ENCODE measurements at regions not wholly inside any gene's neighbourhood (a gene's known extent, or its start where the extent isn't known, plus 50 kb on each side); places are given as distances from the start of the nearest gene placed in this dataset.
"Not testable (repeated sequence)": the region's sequence is repeated elsewhere in the genome, so short reads cannot be mapped to it uniquely, and the experiment has no call there.

DNA sequence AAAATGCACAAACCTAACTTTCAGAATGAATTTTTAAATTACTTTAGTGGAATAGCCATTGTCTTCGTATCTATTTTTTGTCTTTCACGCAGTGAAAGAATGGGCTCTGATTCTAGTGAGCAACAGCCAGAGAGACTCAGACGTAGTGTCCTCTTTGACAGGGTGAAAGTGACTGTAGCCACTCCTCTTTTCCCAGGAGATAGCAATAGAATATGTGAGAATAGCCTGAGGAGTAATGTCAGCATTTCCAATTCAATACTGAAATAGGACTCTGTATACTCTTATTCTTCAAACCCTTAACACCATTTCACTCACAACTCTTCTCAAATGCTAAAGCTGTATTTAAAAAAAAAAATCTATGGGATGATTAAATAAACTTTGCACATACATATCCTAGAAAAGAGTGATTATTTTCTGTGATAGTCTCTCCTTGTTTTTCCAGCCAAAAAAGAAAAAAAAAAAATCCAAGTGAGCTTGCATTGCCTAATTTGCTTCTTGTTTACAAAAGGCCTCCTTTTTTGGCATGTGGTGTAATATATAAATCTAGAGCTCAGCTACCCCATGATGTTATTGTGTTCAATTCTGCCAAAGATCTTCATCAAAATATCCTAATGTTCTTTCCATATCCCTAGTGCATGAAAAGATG is 626.1 kb upstream of the SLITRK6 start:
- DNase-seq (ENCODE audit: low read depth in 2 of 2): no peak

- no peak for DNase-seq (ENCODE audit: low read depth in 2 of 2)
Observed at GRCh38 chr13:86426437-86426836, 627.2 kb upstream of the SLITRK6 start.

DNA sequence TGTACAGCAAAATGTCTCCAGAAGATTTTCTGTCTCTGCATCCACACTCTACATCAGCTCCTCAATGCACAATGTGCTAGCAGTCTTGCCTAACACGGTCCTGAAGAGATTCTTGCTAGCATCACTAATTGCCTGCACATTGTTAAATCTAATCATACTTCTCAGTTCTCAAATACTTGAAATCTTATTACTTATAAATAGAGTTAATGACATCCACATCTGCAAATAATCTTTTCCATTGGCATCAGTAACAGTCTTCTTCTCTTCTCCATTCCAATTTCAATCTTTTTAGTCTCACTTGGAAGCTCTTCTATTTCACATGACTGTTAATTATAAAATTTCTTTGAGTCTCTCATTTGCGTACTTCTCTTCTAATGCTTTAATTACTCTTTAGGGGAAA is 630.5 kb upstream of the SLITRK6 start:
- no peak for DNase-seq (ENCODE audit: low read depth in 2 of 2)

DNA sequence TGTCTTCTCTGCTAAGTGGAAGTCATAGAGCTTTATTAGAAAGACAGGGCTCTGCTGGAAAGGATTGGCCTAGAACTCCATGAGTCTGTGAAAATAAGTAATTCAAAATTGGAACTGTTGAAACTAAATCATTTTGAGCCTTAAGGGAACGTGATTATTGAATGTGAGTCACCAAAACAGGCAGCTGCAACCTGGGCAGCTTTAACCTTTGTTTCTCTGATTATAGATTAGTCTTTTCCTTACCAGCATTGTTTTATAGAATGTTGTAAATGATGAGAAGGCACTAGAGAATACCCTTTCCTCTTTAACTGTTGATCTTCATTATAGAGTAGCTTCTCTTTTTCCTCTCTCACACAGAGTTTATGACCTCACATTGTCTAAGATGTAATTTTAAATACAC is 638.8 kb upstream of the SLITRK6 start:
- no peak for DNase-seq (ENCODE audit: low read depth in 2 of 2)

GRCh38 chr13:86445206-86445605 is 646.0 kb upstream of the SLITRK6 start:
- no peak for DNase-seq (ENCODE audit: low read depth in 2 of 2)

DNA sequence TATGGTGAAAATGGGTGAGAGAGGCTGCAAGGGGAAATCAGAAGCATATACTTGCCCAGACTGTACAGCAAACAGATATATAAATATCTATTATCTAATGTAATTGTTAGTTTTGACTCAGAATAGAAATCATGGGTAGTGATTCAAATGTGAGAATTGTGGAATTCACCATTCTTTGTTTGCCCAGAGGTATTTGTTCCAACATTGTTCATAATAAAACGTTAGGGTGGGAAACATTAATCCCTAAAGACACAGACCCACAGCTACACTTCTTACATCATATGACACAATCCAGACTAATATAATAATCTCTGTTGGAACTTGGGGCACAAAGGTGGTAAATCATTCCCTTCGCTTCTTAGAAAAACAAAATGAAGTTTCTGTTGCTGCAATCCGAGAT is 646.5 kb upstream of the SLITRK6 start:
- no peak for DNase-seq (ENCODE audit: low read depth in 2 of 2)

- DNase-seq (ENCODE audit: low read depth in 2 of 2): no peak
Observed at GRCh38 chr13:86446311-86446710, 647.1 kb upstream of the SLITRK6 start.

DNA sequence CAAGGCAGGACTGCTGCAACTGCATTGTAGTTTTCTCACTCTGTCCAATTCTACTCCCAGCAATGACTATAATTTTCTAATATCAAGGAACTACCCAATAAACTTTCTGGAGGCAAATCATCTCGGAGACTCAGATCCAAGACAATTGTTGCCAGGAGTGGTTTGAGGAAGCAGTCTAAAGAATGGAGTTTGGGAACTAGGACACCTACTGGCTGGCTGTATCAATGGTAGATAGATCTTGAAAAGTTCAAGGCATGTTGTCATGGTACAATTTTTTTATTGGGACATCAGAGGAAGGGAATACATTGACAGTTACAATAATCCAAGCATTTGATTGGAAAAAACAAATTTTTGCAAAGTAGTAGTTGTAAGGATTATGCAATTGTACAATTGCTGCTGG is 648.3 kb upstream of the SLITRK6 start:
- no peak for DNase-seq (ENCODE audit: low read depth in 2 of 2)

DNA sequence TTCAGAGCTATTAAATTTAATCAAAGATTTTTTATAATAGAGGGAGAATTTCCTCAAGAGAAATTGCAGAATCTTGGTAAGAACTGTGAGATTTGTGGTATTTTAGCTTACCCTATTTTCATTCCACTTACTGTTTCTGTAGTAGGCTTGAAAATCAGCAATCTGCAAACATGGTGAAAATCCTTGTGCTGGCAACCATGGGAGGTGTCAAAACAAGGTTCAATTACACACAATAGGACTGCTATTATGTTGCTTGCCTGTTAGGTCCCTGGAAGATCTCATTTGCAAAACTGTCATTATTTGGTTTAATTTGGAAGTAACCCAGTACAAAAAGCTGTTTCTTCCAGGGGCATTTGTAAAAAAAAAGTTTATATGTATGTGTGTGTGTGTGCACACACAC is 662.8 kb upstream of the SLITRK6 start:
- no peak for DNase-seq (ENCODE audit: low read depth in 2 of 2)

GRCh38 chr13:86464193-86464592 is 665.0 kb upstream of the SLITRK6 start:
- no peak for DNase-seq (ENCODE audit: low read depth in 2 of 2)

- DNase-seq (ENCODE audit: low read depth in 2 of 2): no peak
Observed at GRCh38 chr13:86474971-86475370, 675.8 kb upstream of the SLITRK6 start.

DNA sequence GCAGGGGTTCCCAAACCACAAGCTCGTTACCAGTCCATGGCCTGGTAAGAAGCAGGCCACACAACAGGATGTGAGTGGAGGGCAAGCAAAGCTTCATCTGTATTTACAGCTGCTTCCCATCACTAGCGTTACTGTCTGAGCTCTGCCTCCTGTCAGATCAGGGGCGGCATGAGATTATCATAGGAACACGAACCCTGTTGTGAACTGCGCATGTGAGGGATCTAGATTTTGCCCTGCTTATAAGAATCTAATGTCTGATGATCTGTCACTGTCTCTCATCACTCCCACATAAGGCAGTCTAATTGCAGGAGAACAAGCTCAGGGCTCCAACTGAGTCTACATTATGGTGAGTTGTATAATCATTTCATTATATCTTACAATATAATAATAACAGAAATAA is 677.4 kb upstream of the SLITRK6 start:
- no peak for DNase-seq (ENCODE audit: low read depth in 2 of 2)

DNA sequence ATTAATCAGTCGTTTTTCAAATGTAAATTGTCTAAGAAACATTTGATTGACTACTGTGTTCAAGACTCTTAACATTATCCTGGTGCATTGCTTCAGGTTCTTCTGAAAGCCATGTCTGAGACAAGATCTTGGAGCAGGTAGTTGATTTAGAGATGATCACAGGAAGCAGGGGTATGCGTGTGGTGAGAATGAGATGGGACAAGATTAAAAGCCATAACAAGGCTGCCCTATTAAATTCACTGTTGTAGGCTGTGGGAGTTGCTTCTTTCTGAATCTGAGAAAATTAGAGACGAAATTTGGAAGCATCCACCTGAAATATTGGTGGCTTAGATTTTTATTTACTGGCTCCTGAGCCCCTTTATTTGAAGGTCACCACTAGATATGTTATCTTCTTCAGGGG is 687.4 kb upstream of the SLITRK6 start:
- no peak for DNase-seq (ENCODE audit: low read depth in 2 of 2)

- DNase-seq (ENCODE audit: low read depth in 2 of 2): no peak
Observed at GRCh38 chr13:86491121-86491520, 691.9 kb upstream of the SLITRK6 start.

GRCh38 chr13:86501931-86502330 is 702.7 kb upstream of the SLITRK6 start:
- DNase-seq (ENCODE audit: low read depth in 2 of 2): not testable (repeated sequence)

- DNase-seq (ENCODE audit: low read depth in 2 of 2): no peak
Observed at GRCh38 chr13:86510792-86511191, 711.6 kb upstream of the SLITRK6 start.

- no peak for DNase-seq (ENCODE audit: low read depth in 2 of 2)
Observed at GRCh38 chr13:86541461-86541860, 742.2 kb upstream of the SLITRK6 start.

GRCh38 chr13:86554066-86554465 is 754.8 kb upstream of the SLITRK6 start:
- DNase-seq (ENCODE audit: low read depth in 2 of 2): no peak

DNA sequence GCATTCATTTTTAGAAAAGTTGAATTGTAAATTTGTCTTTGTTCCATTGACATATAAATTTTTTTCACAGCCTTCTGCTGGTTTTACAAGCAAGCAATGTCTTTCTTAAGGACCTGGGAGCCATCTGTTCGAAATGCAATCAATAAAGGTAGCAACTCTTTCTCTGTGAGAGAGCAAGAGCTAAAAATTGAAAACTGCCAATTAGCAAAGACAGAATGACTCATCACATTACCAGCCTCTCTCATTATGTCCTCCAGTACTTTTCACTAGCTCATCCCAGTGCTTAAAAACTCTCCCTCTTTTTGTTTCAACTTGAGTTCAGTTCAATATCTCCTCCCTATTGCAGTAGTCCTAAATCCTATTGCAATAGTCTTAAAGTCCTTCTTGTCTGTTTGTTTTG is 760.7 kb upstream of the SLITRK6 start:
- no peak for DNase-seq (ENCODE audit: low read depth in 2 of 2)

GRCh38 chr13:86562866-86563265 is 763.6 kb upstream of the SLITRK6 start:
- DNase-seq (ENCODE audit: low read depth in 2 of 2): no peak

- no peak for DNase-seq (ENCODE audit: low read depth in 2 of 2)
Observed at GRCh38 chr13:86563308-86563707, 764.1 kb upstream of the SLITRK6 start.

DNA sequence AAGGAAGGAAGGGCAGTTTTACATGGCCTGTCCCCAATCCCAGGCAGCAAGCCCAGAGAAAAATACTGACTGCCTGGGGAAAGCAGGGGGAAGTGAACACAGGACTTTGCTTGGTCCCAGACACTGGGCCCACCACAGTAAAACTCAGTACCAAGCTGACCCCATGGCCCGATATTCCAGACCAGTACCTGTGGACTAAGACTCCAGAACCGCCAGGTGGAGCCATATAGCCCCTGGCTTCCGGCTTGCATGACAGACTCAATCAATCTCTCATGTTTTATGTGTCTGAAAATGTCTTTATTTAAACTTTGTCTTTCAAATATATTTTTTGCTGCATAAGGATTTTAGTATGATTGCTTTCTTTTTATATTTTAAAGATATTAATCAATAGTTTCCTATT is 767.9 kb upstream of the SLITRK6 start:
- DNase-seq (ENCODE audit: low read depth in 2 of 2): no peak

- DNase-seq (ENCODE audit: low read depth in 2 of 2): no peak
Observed at GRCh38 chr13:86569119-86569518, 769.9 kb upstream of the SLITRK6 start.

DNA sequence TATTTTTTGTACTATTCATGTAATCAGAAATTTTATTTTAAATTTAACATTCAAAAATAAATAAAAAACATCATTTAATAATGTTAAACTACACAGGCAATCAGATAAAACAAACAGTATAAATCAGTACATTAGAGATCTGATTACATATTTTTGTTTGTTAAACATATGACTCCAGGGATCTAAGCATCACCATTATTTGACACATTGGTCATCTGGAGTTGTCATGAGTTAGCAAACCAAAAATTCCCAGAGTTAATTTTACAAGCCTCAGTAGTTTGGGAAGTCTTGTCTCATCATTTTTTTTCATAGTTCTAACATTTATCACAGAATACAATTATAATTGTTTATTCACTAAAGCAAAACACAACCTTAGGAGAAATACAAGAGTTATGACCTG is 770.8 kb upstream of the SLITRK6 start:
- no peak for DNase-seq (ENCODE audit: low read depth in 2 of 2)

Data from lung microvascular endothelial cell (primary cell).